ENCODE measurements at regions not wholly inside any gene's neighbourhood (a gene's known extent, or its start where the extent isn't known, plus 50 kb on each side); places are given as distances from the start of the nearest gene placed in this dataset.

- TF ChIP-seq, protein P1, sequence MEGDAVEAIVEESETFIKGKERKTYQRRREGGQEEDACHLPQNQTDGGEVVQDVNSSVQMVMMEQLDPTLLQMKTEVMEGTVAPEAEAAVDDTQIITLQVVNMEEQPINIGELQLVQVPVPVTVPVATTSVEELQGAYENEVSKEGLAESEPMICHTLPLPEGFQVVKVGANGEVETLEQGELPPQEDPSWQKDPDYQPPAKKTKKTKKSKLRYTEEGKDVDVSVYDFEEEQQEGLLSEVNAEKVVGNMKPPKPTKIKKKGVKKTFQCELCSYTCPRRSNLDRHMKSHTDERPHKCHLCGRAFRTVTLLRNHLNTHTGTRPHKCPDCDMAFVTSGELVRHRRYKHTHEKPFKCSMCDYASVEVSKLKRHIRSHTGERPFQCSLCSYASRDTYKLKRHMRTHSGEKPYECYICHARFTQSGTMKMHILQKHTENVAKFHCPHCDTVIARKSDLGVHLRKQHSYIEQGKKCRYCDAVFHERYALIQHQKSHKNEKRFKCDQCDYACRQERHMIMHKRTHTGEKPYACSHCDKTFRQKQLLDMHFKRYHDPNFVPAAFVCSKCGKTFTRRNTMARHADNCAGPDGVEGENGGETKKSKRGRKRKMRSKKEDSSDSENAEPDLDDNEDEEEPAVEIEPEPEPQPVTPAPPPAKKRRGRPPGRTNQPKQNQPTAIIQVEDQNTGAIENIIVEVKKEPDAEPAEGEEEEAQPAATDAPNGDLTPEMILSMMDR (IDR thresholded peaks at IDR 0.05; ENCODE audit: low read length) = no peak
- no peak for TF ChIP-seq EZH2 (IDR thresholded peaks at IDR 0.05; ENCODE audit: borderline replicate concordance, low read length)
These were observed 62.6 kb downstream of the CTAGE1 start for GRCh38 chr18:22355069-22355468.

Data from OCI-LY1 (cell line).